ENCODE measurements at regions not wholly inside any gene's neighbourhood (a gene's known extent, or its start where the extent isn't known, plus 50 kb on each side); places are given as distances from the start of the nearest gene placed in this dataset.

DNA sequence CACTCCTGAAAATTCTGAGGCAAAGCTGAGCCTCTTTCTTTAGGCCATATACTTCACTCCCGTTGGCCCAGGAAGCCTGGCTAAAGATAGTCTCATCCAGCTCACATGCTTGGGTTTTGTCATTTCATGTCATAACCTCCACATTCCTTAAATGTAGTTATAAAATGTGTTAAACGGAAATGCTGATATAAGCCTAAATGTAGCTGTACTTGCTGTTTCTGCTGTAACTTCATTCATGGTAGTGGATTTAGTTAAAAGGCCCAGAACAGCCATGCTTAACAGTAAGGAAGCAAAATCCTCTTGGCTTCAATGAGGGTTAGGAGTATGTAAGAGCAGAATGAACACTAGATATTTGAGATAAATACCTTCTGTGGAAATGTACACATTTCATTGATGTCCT is 135.8 kb upstream of the TMEM161B start:
- no peaks in the 10 kb centered on the region for H3K9me3 ChIP-seq
- H3K4me1 ChIP-seq, result peaks cover 0 to 7% (median 0%) of the 10 kb centered on the region in 4 donors
- H3K36me3 ChIP-seq, result no peaks in the 10 kb centered on the region
- no peak overlapping the region for H3K27ac ChIP-seq
- H3K4me3 ChIP-seq, result no peak overlapping the region
- no peak for TF ChIP-seq EP300 (IDR thresholded peaks at IDR 0.05)
- TF ChIP-seq, protein P1, sequence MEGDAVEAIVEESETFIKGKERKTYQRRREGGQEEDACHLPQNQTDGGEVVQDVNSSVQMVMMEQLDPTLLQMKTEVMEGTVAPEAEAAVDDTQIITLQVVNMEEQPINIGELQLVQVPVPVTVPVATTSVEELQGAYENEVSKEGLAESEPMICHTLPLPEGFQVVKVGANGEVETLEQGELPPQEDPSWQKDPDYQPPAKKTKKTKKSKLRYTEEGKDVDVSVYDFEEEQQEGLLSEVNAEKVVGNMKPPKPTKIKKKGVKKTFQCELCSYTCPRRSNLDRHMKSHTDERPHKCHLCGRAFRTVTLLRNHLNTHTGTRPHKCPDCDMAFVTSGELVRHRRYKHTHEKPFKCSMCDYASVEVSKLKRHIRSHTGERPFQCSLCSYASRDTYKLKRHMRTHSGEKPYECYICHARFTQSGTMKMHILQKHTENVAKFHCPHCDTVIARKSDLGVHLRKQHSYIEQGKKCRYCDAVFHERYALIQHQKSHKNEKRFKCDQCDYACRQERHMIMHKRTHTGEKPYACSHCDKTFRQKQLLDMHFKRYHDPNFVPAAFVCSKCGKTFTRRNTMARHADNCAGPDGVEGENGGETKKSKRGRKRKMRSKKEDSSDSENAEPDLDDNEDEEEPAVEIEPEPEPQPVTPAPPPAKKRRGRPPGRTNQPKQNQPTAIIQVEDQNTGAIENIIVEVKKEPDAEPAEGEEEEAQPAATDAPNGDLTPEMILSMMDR (IDR thresholded peaks at IDR 0.05), result no peak
- no peaks in the 10 kb centered on the region for H3K27me3 ChIP-seq
- whole genome bisulfite sequencing, 2 donors, result 75 to 81% methylated on average over 2 of the region's 2 CpGs
- DNase-seq (ENCODE audit: low spot score in 2 of 2), result no peak

DNA sequence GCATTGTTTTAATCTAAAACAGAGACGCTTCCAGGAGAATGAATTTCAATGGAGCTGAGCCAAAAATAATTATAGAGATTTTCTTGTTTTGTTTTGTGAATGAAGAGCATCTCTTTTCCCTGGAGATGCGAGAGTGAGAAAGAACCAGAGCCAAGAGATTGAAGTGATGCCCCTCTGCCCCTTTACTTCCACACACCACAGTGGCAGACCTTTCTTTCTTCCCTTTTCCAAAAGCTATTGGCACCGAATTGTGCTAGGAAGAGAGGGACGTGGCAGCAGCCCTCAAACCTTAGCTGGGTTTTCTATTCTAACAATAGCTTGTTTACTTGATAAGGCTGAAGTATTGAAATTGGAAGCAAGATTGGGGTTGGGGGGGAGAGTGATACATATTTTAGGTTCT is 133.0 kb upstream of the TMEM161B start:
- Histone ChIP-seq H3K4me3 (no peak overlapping the region), H3K27ac (peak overlapping the region in 1 of 4 donors; percentile 11), H3K27me3 (no peaks in the 10 kb centered on the region), H3K9me3 (no peaks in the 10 kb centered on the region), H3K4me1 (peaks cover 0 to 12% (median 0%) of the 10 kb centered on the region in 4 donors), H3K36me3 (no peaks in the 10 kb centered on the region)
- TF ChIP-seq POLR2A (IDR thresholded peaks at IDR 0.05), result no peak
- TF ChIP-seq, protein P1 (IDR thresholded peaks at IDR 0.05), result no peak
- no peak for TF ChIP-seq EP300 (IDR thresholded peaks at IDR 0.05)
- 22 to 36% methylated on average over 4 of the region's 4 CpGs for WGBS, 2 donors
- no peak for DNase-seq (ENCODE audit: low spot score in 2 of 2)

DNA sequence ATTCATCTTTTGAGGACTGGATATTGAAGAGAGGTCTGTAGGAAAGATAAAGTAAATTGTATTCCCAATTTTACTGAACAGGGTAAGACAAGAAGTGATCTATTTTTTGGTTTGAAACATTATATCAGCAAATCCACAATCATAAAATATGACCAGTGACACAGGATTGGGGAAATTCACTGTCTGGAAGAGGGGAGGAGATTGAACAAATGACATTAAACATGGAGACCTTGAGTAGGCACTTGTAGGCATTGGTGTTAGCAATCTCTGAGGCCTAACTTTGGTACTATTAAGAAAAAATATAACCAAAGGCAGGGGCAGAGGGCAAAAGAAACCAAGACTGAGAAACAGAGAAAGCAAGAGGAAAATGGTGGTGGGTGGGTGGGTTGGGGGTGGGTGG is 132.6 kb upstream of the TMEM161B start:
- H3K4me3 ChIP-seq, result no peak overlapping the region
- no peaks in the 10 kb centered on the region for H3K36me3 ChIP-seq
- DNase-seq (ENCODE audit: low spot score in 2 of 2), result no peak
- no peak overlapping the region for H3K27ac ChIP-seq
- TF ChIP-seq, protein P1 (IDR thresholded peaks at IDR 0.05), result no peak
- TF ChIP-seq EP300 (IDR thresholded peaks at IDR 0.05) (no peak), POLR2A (IDR thresholded peaks at IDR 0.05) (no peak)
- H3K4me1 ChIP-seq, result peaks cover 0 to 14% (median 0%) of the 10 kb centered on the region in 4 donors
- H3K27me3 ChIP-seq, result no peaks in the 10 kb centered on the region
- H3K9me3 ChIP-seq, result no peaks in the 10 kb centered on the region

DNA sequence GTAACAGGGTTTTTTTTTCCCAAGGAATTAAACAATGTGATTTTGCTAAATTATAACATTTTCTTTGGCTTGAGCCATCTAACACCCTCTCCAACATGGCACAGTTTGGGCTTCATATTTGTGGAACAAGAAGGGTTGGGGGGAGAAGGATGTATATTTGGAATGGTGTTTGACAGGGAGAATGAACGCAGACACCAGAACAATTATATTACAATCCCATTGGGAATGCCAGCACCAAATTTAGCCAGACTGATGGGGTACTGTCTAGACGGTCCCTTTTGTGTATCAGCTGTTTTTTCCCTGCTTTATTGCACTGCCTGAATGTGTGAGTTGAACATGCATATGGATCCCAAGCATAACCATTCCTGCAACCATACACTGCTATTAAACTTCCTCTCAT is 130.9 kb upstream of the TMEM161B start:
- TF ChIP-seq POLR2A (IDR thresholded peaks at IDR 0.05), result no peak
- TF ChIP-seq EP300 (IDR thresholded peaks at IDR 0.05), result no peak
- TF ChIP-seq, protein P1 (IDR thresholded peaks at IDR 0.05), result no peak

DNA sequence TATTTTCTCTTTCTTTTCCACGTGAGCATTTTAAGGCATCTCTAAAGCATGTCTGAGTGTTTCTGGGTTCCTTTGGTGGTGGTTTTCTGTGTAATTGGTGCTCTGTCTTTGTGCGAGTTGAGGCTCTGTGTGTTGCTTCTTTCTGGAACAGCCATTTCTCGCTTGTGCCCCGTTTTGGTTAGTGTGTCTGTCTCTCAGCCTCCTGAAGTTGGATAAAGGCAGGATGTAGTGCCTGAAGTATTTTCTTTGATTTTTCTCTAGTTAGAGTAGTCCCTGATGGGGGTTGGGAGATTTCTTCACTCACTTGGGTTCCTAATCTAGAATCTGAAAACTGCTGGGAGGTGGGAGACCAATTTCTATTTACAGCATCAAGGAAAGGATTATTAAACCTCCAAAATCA is 129.7 kb upstream of the TMEM161B start:
- TF ChIP-seq EP300 (IDR thresholded peaks at IDR 0.05), result no peak
- DNase-seq (ENCODE audit: low spot score in 2 of 2), result no peak
- Histone ChIP-seq H3K36me3 (no peaks in the 10 kb centered on the region), H3K4me1 (peaks cover 0 to 14% (median 0%) of the 10 kb centered on the region in 4 donors), H3K9me3 (no peaks in the 10 kb centered on the region), H3K27me3 (no peaks in the 10 kb centered on the region), H3K4me3 (peak overlapping the region in 1 of 4 donors; percentile 13), H3K27ac (peak overlapping the region; percentile 11 to 71 (median 46))
- 45 to 50% methylated on average over 4 of the region's 4 CpGs for WGBS, 2 donors

More for the DNA sequence above, 130.9 kb upstream of the TMEM161B start:
- Histone ChIP-seq H3K9me3 (no peaks in the 10 kb centered on the region), H3K4me3 (no peak overlapping the region), H3K27me3 (no peaks in the 10 kb centered on the region), H3K4me1 (peaks cover 0 to 14% (median 0%) of the 10 kb centered on the region in 4 donors), H3K36me3 (no peaks in the 10 kb centered on the region), H3K27ac (no peak overlapping the region)
- no peak for DNase-seq (ENCODE audit: low spot score in 2 of 2)
- 71 to 78% methylated on average over 2 of the region's 2 CpGs for WGBS, 2 donors

DNA sequence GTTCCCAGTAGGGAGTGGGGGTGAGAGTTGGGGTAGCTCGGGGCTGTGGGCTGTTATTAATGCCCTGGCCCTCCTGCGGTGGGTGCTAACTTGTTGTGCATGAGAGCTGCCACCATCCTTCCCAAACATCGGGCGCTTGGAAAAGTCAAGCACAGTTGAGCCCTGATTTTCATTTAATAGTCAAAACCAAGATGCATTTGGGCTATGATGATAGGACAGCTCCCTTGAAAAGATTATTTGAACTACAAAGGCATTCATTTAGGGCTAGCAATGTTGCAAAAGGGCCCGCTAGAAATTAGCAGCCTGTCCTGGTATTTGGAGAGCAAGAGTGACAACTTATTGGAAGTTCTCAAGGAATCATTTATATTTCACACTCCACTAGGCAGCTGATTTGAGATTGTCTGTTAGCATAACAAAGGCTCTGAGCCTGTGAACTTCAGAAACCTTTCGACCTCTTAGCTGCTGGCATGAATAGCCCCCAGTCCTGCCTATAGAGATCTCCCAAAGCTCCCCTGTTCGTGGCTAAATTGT is 128.2 kb upstream of the TMEM161B start:
- Histone ChIP-seq H3K36me3 (no peaks in the 10 kb centered on the region), H3K4me1 (peaks cover 0 to 14% (median 0%) of the 10 kb centered on the region in 4 donors), H3K27me3 (no peaks in the 10 kb centered on the region), H3K4me3 (peak overlapping the region in 1 of 4 donors; percentile 39), H3K9me3 (no peaks in the 10 kb centered on the region), H3K27ac (peak overlapping the region in 3 of 4 donors; percentile 62 to 71 (median 69))
- WGBS, 2 donors, result 46 to 55% methylated on average over 7 of the region's 7 CpGs
- TF ChIP-seq POLR2A (IDR thresholded peaks at IDR 0.05) (no peak), EP300 (IDR thresholded peaks at IDR 0.05) (no peak)
- TF ChIP-seq, protein P1 (IDR thresholded peaks at IDR 0.05), result no peak
- no peak for DNase-seq (ENCODE audit: low spot score in 2 of 2)
